Heart right ventricle (tissue), 16 donors: ENCODE measurements at regions not wholly inside any gene's neighbourhood (a gene's known extent, or its start where the extent isn't known, plus 50 kb on each side); places are given as distances from the start of the nearest gene placed in this dataset.

Experiments
- ATAC-seq, 8 donors: fragments of 200-7000 bp; cut with Tn5 transposase; one replicate each; pipeline ENCODE4 v1.9.1; 2020; ENCODE audit warnings: mild to moderate bottlenecking in 8 of 8, moderate library complexity in 8 of 8, moderate number of reproducible peaks in 1 of 8
- DNase-seq, 2 donors: peaks; one replicate each; pipeline ENCODE4 v3.0.0-alpha.2; 2020
- H3K27ac ChIP-seq, 10 donors: fragments of 200-600 bp; sonication (generic) in 2 of 10; one replicate each; pipeline versions ENCODE4 v1.5.0 to v1.8.0; 2020 to 2022; ENCODE audit warnings: mild to moderate bottlenecking in 3 of 10
- H3K27me3 ChIP-seq, 7 donors: fragments of 200-600 bp; one replicate each; pipeline ENCODE4 v1.8.0; 2021 to 2022; ENCODE audit warnings: mild to moderate bottlenecking in 2 of 7
- H3K36me3 ChIP-seq, 9 donors: fragments of 200-600 bp; sonication (generic) in 1 of 9; one replicate each; pipeline versions ENCODE4 v1.5.0 to v1.8.0; 2020 to 2022; ENCODE audit warnings: mild to moderate bottlenecking in 2 of 9
- H3K4me1 ChIP-seq, 9 donors: fragments of 200-600 bp; sonication (generic) in 1 of 9; one replicate each; pipeline versions ENCODE4 v1.5.0 to v1.8.0; 2020 to 2022; ENCODE audit warnings: mild to moderate bottlenecking in 4 of 9
- H3K4me3 ChIP-seq, 10 donors: fragments of 200-600 bp; sonication (generic) in 2 of 10; one replicate each; pipeline versions ENCODE4 v1.5.0 to v1.8.0; 2020 to 2022; ENCODE audit warnings: mild to moderate bottlenecking in 7 of 10, moderate library complexity in 2 of 10
- H3K9me3 ChIP-seq, 11 donors: fragments of 200-600 bp in 10 of 11; sonication (generic) in 2 of 11; one replicate each; pipeline versions ENCODE4 v1.5.0 to v1.8.0; 2013 to 2022; ENCODE audit warnings: mild to moderate bottlenecking in 2 of 11, control low read depth in 1 of 11, moderate library complexity in 1 of 11
- WGBS, 2 donors: extraction: QIAGEN DNeasy Blood & Tissue Kit; methylation state at CpG; one replicate each; pipeline ENCODE4 v1.1.7; 2013; ENCODE audit warnings: inconsistent platforms in 1 of 2; 5-methylcytosine and 5-hydroxymethylcytosine counted together
- intact Hi-C, 10 donors: fragments of 100-400 bp; cut with DNase I; formaldehyde crosslinking; loops; one replicate each; pipeline versions ENCODE4 v1.11.1 to v1.14.2; 2022
- TF ChIP-seq, protein P1 (sequence below), 9 donors: fragments of 200-600 bp; sonication (generic) in 2 of 9; IDR thresholded peaks; one replicate each; pipeline versions ENCODE4 v1.5.0 to v1.8.0; 2021 to 2022; ENCODE audit warnings: antibody characterized with exemption in 9 of 9, mild to moderate bottlenecking in 5 of 9, moderate library complexity in 1 of 9
- donor health status: Arrhythmogenic right ventricular cardiomyopathy.
- donor health status: ischemic (EF 13 %, LVEDD 7.1; RV severe dilation, severe dysfunction).
- donor health status: healthy with polysubstance abuse.
- donor health status: DM: no; HTN: yes; CAD: no.
- donor health status: DM: no; HTN: no; CAD: no.
- donor health status: ischemic (EF 25% LVEDD 6.9; RV normal size, moderate dysfunction).
- donor health status: ischemic (EF 25% LVEDD 5.7; RV mildly dilated, moderate dysfunction).
- donor health status: healthy.
- donor health status: DM: yes; HTN: yes; CAD: no.
- donor health status: Ischemic cardiomyopathy.
- donor health status: ischemic (EF 35%, LVEDD 5.7; RV mildly dilated, moderate dysfunction).
- donor health status: nonischemic (EF 11% LVEDD 7.7; RV severe dilation, severe dysfunction).
- donor health status: DM: yes; HTN: yes; CAD: no.
- donor health status: PGD.
- donor health status: ischemic (EF 29% LVEDD 5.4; RV normal size, mild dysfunction).
- donor health status: nonischemic (EF 23%, LVEDD 6.1; RV moderate dilation, normal function).

DNA sequence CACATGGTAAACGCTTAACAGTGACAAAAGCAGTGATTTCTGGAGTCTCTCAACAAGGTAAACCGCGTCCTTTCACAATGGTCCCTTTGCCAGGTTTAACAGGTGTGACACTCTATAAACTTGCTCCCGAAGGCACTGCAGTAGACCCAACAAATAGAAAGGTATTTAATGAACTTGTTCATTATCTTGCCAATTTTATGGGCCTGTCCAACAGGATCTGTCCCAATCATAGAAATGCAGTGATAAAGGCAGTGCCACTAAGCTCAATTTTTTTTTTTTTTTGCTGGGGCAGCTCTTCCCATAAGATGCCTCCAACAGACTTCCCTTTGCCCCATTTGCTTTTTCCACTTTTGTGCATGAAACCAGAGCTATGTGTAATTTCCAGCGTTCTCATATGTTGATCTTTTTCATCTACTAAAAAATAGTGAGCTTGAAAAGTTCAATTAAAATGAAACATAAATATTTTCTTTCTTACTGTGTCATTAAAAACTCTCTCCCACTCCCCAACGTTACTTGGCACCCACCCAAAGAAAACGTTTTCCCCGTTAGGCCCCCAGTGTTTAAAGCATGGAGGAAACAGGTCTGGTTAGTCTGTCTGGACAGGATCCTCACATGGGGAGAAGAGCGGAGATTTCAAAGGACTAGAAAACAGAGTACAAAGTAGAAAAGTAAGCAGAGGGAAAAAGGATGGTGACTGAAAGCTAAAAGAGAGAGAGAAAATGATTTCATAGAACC is 80.9 kb upstream of the SPATA31D4 start:
- H3K27me3 ChIP-seq = peaks cover 0 to 7% (median 0%) of the 10 kb centered on the region in 7 donors
- no peaks in the 10 kb centered on the region for H3K9me3 ChIP-seq

DNA sequence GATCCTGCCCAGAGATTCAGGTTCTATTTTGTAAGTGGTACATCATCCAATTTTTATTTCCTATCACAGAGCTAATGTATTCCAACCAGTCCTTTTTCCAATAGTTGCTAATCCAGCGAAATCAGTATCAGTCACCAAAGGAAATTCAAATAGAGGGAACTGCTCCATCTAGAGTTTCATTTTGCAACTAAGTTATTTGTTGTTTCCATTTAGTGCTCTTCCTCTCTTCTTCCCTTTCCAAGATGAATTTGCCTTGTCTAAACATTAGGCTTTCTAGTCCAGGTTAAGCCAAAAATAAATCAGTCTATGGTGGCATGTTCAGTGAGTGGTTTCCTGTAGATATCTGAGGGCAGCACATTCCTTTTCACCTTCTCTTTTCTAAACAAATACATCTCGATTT is 79.8 kb upstream of the SPATA31D4 start:
- Histone ChIP-seq H3K9me3 (no peaks in the 10 kb centered on the region), H3K4me1 (peaks cover 0 to 33% (median 15%) of the 10 kb centered on the region in 9 donors), H3K4me3 (no peak overlapping the region), H3K36me3 (no peaks in the 10 kb centered on the region), H3K27me3 (peaks cover 0 to 7% (median 0%) of the 10 kb centered on the region in 7 donors), H3K27ac (no peak overlapping the region)
- WGBS, 2 donors = 34 to 49% methylated on average over 2 of the region's 2 CpGs
- intact Hi-C loops = loop anchor here in 5 of 10 donors (5.0 to 10.0 kb wide), 4 partner anchors 154 to 324 kb away; partner anchors contain the start of gene TLE1 (in 1 of the 5)
- no peak for DNase-seq
- peak in 1 of 8 donors; percentile 28 for ATAC-seq
- TF ChIP-seq, protein P1, sequence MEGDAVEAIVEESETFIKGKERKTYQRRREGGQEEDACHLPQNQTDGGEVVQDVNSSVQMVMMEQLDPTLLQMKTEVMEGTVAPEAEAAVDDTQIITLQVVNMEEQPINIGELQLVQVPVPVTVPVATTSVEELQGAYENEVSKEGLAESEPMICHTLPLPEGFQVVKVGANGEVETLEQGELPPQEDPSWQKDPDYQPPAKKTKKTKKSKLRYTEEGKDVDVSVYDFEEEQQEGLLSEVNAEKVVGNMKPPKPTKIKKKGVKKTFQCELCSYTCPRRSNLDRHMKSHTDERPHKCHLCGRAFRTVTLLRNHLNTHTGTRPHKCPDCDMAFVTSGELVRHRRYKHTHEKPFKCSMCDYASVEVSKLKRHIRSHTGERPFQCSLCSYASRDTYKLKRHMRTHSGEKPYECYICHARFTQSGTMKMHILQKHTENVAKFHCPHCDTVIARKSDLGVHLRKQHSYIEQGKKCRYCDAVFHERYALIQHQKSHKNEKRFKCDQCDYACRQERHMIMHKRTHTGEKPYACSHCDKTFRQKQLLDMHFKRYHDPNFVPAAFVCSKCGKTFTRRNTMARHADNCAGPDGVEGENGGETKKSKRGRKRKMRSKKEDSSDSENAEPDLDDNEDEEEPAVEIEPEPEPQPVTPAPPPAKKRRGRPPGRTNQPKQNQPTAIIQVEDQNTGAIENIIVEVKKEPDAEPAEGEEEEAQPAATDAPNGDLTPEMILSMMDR (IDR thresholded peaks at IDR 0.05) = peak in 7 of 9 donors; percentile 31 to 67 (median 53)

More for the DNA sequence above, 80.9 kb upstream of the SPATA31D4 start:
- Histone ChIP-seq H3K36me3 (no peaks in the 10 kb centered on the region), H3K4me3 (no peak overlapping the region), H3K27ac (no peak overlapping the region), H3K4me1 (peaks cover 0 to 33% (median 15%) of the 10 kb centered on the region in 9 donors)
- TF ChIP-seq, protein P1 (IDR thresholded peaks at IDR 0.05) = no peak
- intact Hi-C loops = loop anchor here in 5 of 10 donors (5.0 to 10.0 kb wide), 4 partner anchors 153 to 323 kb away; partner anchors contain the start of gene TLE1 (in 1 of the 5)
- ATAC-seq (no peak), DNase-seq (no peak)
- 67 to 69% methylated on average over 9 of the region's 9 CpGs for WGBS, 2 donors

DNA sequence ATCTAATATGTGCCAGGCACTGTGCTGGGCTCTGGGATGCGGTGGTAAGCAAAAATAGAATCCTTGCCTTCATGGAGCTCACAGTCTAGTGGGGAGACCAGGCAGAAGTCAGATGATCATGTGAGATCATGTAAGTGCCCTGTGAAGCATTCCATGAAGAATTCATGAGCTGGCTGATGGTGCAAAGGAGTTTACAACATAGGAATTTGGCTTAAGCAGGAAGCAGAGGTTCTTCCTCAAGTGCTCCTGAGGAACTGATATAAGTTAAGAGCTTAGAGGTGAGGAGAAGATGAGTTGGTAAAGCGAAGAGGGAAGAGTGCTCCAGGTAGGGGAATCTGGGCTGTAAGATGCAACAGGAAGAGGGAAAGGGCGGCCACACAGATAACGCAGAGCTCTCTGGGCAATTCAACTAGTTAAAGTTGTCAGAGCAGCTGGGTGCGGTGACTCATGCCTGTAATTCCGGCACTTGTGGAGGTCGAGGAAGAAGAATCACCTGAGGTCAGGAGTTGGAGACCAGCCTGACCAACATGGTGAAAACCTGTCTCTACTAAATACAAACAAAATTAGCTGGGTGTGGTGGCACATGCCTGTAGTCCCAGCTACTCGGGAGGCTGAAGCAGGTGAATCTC is 78.5 kb upstream of the SPATA31D4 start:
- WGBS, 2 donors = 78 to 79% methylated on average over 8 of the region's 8 CpGs
- intact Hi-C loops = loop anchor here in 5 of 10 donors (5.0 to 10.0 kb wide), 4 partner anchors 155 to 325 kb away; partner anchors contain the start of gene TLE1 (in 1 of the 5)
- ATAC-seq (no peak), DNase-seq (no peak)
- Histone ChIP-seq H3K27me3 (peaks cover 0 to 7% (median 0%) of the 10 kb centered on the region in 7 donors), H3K36me3 (no peaks in the 10 kb centered on the region), H3K27ac (no peak overlapping the region), H3K4me1 (peaks cover 0 to 33% (median 15%) of the 10 kb centered on the region in 9 donors), H3K9me3 (no peaks in the 10 kb centered on the region), H3K4me3 (no peak overlapping the region)
- TF ChIP-seq, protein P1 (IDR thresholded peaks at IDR 0.05) = no peak

DNA sequence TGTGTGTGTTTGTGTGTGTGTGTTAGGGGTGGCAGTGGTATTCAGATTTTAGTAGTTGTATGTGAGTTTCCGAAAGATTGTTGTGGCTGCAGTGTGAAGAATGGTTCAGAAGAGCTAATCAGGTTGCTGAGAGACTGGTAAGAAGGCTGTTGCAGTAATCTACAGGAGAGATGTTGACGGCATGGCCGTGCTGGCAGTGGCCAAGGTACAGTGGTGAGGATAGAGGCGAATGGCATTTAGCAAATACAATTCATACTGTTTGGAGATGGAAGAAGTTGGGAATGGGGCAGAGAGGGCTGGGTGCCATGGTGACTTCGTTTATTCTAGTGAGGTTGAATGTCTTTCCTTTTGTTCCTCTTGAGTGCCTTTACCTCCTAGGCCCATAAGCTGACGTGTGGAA is 77.5 kb upstream of the SPATA31D4 start:
- Histone ChIP-seq H3K27me3 (peaks cover 0 to 7% (median 0%) of the 10 kb centered on the region in 7 donors), H3K4me3 (no peak overlapping the region), H3K4me1 (peaks cover 0 to 33% (median 15%) of the 10 kb centered on the region in 9 donors), H3K27ac (peak overlapping the region in 2 of 10 donors; percentile 18 to 24), H3K36me3 (no peaks in the 10 kb centered on the region), H3K9me3 (no peaks in the 10 kb centered on the region)
- intact Hi-C loops = loop anchor here in 2 of 10 donors (1.0 to 10.0 kb wide), 2 partner anchors 161 to 326 kb away; partner anchors contain the start of gene TLE1 (in 1 of the 2)
- 40 to 56% methylated on average over 6 of the region's 6 CpGs for WGBS, 2 donors
- ATAC-seq = peak in 3 of 8 donors; percentile 16 to 26 (median 19)
- no peak for DNase-seq
- TF ChIP-seq, protein P1 (IDR thresholded peaks at IDR 0.05) = no peak
